Activated naive CD4-positive, alpha-beta T cell treated with anti-CD3 and anti-CD28 coated beads for 36 hours (primary cell): ENCODE measurements at regions not wholly inside any gene's neighbourhood (a gene's known extent, or its start where the extent isn't known, plus 50 kb on each side); places are given as distances from the start of the nearest gene placed in this dataset.

ENCODE experiments used
- CTCF ChIA-PET: fragments of 350-600 bp; sonication (Branson Sonifier 250); formaldehyde crosslinking; loops from one replicate; lab custom pipeline; 2021; ENCODE audit warnings: antibody characterized with exemption; lab: Charles Lee
- DNase-seq: peaks from one replicate; pipeline ENCODE4 v3.0.0-alpha.2; 2020
- H3K27ac Mint-ChIP-seq: one replicate; pipeline ENCODE4 v1.8.0; 2021; ENCODE audit warnings: mild to moderate bottlenecking, mixed read lengths
- H3K27me3 Mint-ChIP-seq: one replicate; pipeline ENCODE4 v1.8.0; 2021; ENCODE audit warnings: low read depth, mixed read lengths
- H3K36me3 Mint-ChIP-seq: one replicate; pipeline ENCODE4 v1.8.0; 2021; ENCODE audit warnings: low read depth, mixed read lengths
- H3K4me1 Mint-ChIP-seq: one replicate; pipeline ENCODE4 v1.8.0; 2021; ENCODE audit warnings: low read depth, mixed read lengths
- H3K4me3 Mint-ChIP-seq: one replicate; pipeline ENCODE4 v1.8.0; 2021; ENCODE audit warnings: mild to moderate bottlenecking, moderate library complexity, mixed read lengths
- H3K9me3 Mint-ChIP-seq: one replicate; pipeline ENCODE4 v1.8.0; 2021; ENCODE audit warnings: mixed read lengths
- intact Hi-C: fragments of 100-400 bp; cut with micrococcal nuclease; formaldehyde crosslinking; loops from one replicate; pipeline ENCODE4 v1.15.1; 2023

DNA sequence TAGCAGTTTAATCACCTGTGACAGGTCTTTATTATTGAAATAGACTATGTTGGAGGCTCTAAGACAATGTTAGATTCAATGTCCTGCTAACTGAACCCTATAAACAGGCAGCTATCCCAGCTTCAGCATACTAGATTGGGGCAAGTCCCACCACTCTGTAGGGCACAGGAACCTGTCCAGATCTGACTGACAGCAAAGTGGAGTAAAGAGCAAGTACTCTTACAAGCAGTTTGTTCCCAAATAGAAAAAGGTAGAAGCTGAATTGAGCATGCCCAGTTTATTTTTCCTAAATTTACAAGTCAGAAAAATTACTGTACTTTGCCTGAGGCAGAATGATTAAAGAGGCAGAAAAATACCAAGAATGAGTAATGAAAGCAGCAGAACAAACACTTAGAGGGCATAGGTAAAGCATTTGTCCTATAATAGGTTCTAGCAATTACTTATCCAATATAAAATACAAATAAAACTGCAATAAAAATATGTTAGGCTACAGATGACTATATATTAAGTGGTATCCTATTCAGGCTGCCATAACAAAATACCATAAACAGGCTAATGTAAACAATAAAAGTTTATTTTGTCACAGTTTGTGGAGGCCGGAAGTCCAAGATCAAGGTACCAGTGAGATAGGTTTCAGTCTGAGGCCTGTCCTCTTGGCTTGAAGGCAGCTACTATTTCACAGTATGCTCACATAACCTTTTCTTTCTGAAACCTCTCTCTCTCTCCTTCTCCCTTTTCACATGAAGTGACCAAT, 868.2 kb downstream of the C12orf50 start:
- CTCF ChIA-PET = no interaction called here
- Mint-ChIP-seq H3K4me1 (no peaks in the 10 kb centered on the region), H3K27ac (no peak overlapping the region), H3K27me3 (no peaks in the 10 kb centered on the region), H3K4me3 (no peak overlapping the region), H3K36me3 (no peaks in the 10 kb centered on the region), H3K9me3 (peaks cover 7% of the 10 kb centered on the region)
- intact Hi-C loops = no loop called here
- no peak for DNase-seq

DNA sequence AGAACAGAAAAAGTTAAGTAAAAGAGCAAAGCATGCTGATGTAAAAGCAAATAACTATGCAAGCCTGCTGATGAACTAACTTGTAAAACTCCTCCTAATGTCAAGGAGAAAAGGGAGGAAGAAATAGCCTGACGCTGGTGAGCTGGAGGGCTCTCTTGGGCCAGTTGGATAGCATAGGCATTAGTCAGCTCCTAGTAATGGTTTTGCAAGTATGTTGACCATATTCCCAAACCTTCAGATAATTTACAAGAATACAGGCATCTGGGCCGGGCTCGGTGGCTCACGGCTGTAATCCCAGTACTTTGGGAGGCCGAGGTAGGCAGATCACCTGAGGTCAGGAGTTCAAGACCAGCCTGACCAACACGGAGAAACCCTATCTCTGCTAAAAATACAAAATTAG, 871.4 kb downstream of the C12orf50 start:
- Mint-ChIP-seq H3K27ac (no peak overlapping the region), H3K4me3 (no peak overlapping the region), H3K4me1 (no peaks in the 10 kb centered on the region), H3K9me3 (no peaks in the 10 kb centered on the region), H3K27me3 (no peaks in the 10 kb centered on the region), H3K36me3 (no peaks in the 10 kb centered on the region)
- intact Hi-C loops = no loop called here
- DNase-seq = no peak
- CTCF ChIA-PET = no interaction called here

DNA sequence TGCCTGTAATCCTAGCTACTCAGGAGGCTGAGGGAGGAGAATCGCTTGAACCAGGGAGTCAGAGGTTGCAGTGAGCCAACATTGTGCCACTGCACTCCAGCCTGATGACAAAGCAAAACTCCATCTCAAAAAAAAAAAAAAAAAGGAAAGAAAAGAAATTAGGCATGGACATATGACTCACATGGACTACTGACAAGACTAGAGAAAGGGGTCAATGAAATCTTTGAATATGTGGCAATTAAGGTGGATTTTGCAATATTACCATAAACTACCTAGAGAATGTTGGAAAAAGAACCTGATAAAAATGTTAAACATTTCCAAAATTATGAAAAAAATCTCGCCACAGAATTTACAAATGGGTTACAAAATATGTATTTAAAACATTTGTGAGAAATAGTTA, 873.6 kb downstream of the C12orf50 start:
- Mint-ChIP-seq H3K4me3 (no peak overlapping the region), H3K27ac (no peak overlapping the region), H3K36me3 (no peaks in the 10 kb centered on the region), H3K4me1 (no peaks in the 10 kb centered on the region), H3K27me3 (no peaks in the 10 kb centered on the region), H3K9me3 (peaks cover 2% of the 10 kb centered on the region)
- CTCF ChIA-PET = interaction anchor here (0.6 kb wide), 1 partner anchor 129 kb away, joined by 7 read pairs; no protein-coding TSS in a partner anchor
- DNase-seq = no peak
- intact Hi-C loops = no loop called here

DNA sequence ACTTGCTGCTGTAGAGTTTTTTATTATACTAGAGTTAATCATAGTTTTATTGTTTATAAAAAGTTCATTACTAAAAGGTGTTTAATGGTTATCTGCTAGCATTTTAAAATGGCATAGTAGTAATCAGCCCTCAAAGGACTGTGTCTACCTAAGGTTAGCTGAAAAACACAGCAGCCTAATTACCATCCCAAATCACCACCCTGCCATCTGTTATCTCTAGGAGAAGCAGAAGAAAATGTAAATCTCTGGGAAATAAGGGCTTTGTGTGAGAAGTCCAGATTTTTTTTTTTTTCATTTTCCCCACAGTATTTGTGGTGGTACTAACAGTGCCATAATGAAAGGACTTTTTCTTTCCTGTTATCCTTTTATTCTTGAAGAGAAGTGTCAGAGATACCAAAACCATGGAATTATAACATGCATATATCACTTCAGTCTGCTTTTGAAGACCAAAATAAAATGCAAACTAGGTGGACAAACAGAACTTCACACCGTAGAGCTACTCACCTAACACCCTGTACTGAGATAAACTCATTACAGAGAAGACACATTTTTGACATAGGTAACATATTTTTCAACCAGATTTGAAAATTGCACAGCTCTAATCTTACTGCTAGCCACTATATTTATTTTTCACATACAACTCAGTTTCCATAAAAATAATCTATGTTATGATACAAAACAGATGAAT, 876.2 kb downstream of the C12orf50 start:
- intact Hi-C loops = no loop called here
- CTCF ChIA-PET = interaction anchor here (0.7 kb wide), 1 partner anchor 741 kb away, joined by 4 read pairs; no protein-coding TSS in a partner anchor
- Mint-ChIP-seq H3K27ac (no peak overlapping the region), H3K27me3 (no peaks in the 10 kb centered on the region), H3K4me3 (no peak overlapping the region), H3K36me3 (no peaks in the 10 kb centered on the region), H3K4me1 (no peaks in the 10 kb centered on the region), H3K9me3 (peaks cover 8% of the 10 kb centered on the region)
- DNase-seq = no peak

DNA sequence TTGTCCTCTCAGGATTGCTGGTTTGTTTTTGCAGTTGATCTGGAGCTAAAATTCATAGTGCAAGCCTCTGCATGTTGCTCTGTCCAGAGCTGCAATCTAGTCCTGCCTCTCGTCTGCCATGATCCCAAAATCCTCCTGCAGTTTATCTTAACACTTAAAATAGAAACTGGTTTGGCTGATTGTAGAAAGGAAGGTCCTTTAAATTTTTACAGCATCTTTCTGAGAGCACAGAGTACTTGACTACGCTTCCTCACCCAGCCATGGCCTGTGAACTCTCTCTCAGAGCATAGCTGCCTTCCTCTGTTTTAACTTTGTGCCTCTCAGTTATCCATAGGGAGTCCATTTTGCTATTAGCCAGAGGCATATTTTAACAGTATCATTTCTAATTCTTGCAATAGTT, 877.1 kb downstream of the C12orf50 start:
- intact Hi-C loops = no loop called here
- peaks cover 8% of the 10 kb centered on the region for H3K9me3 Mint-ChIP-seq
- H3K27ac Mint-ChIP-seq = no peak overlapping the region
- no peaks in the 10 kb centered on the region for H3K36me3 Mint-ChIP-seq
- H3K27me3 Mint-ChIP-seq = no peaks in the 10 kb centered on the region
- no peak for DNase-seq
- H3K4me1 Mint-ChIP-seq = no peaks in the 10 kb centered on the region
- CTCF ChIA-PET = no interaction called here
- no peak overlapping the region for H3K4me3 Mint-ChIP-seq

DNA sequence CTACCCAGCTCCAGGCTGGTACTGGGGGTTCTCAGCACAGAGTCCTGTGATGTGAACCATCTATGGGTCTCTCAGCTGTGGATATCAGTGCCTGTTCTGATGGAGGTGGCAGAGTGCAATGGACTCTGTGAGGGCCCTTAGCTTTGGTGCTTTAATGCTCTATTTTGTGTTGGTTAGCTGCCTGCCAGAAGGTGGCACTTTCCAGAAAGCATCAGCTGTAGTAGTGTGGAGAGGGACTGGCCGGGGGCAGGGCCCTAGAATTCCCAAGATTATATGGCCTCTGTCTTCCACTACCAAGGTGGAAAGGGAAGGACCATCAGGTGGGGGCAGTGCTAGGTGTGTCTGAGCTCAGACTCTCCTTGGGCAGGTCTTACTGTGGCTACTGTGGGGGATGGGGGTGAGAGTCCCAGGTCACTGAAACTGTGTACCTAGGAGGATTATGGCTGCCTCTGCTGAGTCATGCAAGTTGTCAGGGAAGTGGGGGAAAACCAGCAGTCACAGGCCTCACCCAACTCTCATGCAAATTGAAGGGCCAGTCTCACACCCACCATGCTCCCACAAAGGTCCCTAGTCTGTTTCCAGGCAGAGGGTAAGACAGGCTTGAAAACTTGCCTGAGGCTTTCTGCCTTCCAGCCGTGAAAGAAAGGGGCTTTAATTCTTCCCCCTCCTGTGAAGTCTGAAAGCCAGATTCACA, 878.1 kb downstream of the C12orf50 start:
- CTCF ChIA-PET = no interaction called here
- no peak for DNase-seq
- H3K27ac Mint-ChIP-seq = no peak overlapping the region
- intact Hi-C loops = no loop called here
- peaks cover 8% of the 10 kb centered on the region for H3K9me3 Mint-ChIP-seq
- no peaks in the 10 kb centered on the region for H3K36me3 Mint-ChIP-seq
- no peaks in the 10 kb centered on the region for H3K4me1 Mint-ChIP-seq
- no peak overlapping the region for H3K4me3 Mint-ChIP-seq
- H3K27me3 Mint-ChIP-seq = no peaks in the 10 kb centered on the region

DNA sequence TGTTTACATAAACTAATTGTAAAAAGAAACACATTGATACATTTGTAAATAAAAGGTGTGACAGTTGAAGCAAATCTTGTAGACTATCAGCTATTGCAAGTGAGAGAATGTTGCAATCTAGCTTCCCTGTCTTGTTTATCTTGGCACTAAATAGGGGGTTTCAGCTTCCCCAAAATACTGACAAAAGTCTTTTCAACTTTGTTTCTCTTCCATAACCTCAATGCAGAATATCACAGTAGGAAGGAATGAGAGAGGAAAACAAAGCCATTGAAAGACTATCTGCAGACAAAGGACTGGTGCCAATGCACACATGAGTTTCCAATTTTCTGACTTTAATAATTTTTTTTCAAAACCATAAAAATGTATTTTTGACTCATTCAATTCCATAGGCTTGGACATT, 886.2 kb upstream of the MGAT4C start:
- no peaks in the 10 kb centered on the region for H3K4me1 Mint-ChIP-seq
- no peak overlapping the region for H3K4me3 Mint-ChIP-seq
- H3K27ac Mint-ChIP-seq = no peak overlapping the region
- H3K36me3 Mint-ChIP-seq = no peaks in the 10 kb centered on the region
- intact Hi-C loops = no loop called here
- no peak for DNase-seq
- H3K27me3 Mint-ChIP-seq = no peaks in the 10 kb centered on the region
- CTCF ChIA-PET = no interaction called here
- H3K9me3 Mint-ChIP-seq = peaks cover 1% of the 10 kb centered on the region

DNA sequence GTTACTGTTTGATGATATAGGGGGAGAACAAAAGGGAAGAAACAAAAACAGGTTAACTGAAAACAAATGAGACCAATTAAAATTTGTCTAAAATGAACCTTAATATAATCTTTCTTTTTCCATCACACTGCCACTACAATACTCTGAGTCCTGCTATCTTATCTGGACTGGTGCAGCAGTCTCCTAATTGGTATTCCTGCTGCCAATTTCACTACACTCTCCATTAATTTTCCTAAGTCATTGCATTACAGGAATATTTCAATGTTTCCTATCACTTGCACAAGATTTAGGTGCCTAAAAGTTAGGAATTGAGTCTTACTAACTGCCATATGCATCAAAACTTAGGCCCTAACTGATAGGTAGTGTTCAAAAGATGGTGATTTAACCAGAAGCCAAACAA, 884.9 kb upstream of the MGAT4C start:
- Mint-ChIP-seq H3K4me3 (no peak overlapping the region), H3K9me3 (peaks cover 8% of the 10 kb centered on the region), H3K4me1 (no peaks in the 10 kb centered on the region), H3K36me3 (no peaks in the 10 kb centered on the region), H3K27me3 (no peaks in the 10 kb centered on the region), H3K27ac (no peak overlapping the region)
- CTCF ChIA-PET = no interaction called here
- intact Hi-C loops = no loop called here
- no peak for DNase-seq

DNA sequence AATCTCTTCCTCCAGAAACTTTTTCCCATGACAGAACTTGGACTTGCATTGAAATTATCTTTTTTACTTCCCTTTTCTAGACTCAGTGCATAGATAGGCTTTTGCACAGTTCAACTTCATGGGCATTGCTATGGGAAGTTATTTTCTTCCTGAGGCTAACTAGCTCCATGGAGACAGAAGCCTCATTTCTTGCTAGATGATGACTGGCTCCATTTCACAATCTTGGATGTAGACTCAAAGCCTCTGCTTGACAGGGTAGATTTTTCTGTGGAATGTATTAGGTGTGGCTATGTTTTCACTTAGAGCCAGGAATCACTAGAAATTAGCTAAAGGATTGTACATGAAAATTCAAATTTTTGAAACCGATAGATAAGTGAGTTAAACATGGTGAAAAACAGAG, 884.1 kb upstream of the MGAT4C start:
- Mint-ChIP-seq H3K36me3 (no peaks in the 10 kb centered on the region), H3K27me3 (no peaks in the 10 kb centered on the region), H3K9me3 (peaks cover 10% of the 10 kb centered on the region), H3K4me3 (no peak overlapping the region), H3K4me1 (no peaks in the 10 kb centered on the region), H3K27ac (no peak overlapping the region)
- intact Hi-C loops = no loop called here
- CTCF ChIA-PET = no interaction called here
- no peak for DNase-seq

DNA sequence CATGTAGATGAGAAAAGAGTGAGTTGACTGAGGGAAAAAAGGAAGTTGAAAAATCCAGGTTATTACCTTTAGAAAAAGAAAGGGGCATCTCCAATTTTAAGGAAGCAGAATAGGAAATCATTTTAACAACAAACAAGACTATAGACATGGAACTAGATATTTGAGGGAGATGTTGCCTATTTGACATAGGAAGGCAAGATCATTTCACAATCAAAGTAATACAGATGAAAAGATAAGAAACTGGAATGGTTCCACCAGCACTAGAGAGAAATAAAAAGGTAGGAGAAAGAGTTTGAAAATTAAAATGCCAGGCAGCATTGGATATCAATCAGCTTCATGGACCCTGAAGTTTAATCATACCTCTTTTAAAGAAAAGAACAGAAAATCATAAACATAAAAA, 881.0 kb upstream of the MGAT4C start:
- intact Hi-C loops = no loop called here
- H3K9me3 Mint-ChIP-seq = peaks cover 8% of the 10 kb centered on the region
- H3K27ac Mint-ChIP-seq = no peak overlapping the region
- no peak overlapping the region for H3K4me3 Mint-ChIP-seq
- DNase-seq = no peak
- CTCF ChIA-PET = no interaction called here
- no peaks in the 10 kb centered on the region for H3K4me1 Mint-ChIP-seq
- H3K36me3 Mint-ChIP-seq = no peaks in the 10 kb centered on the region
- no peaks in the 10 kb centered on the region for H3K27me3 Mint-ChIP-seq

DNA sequence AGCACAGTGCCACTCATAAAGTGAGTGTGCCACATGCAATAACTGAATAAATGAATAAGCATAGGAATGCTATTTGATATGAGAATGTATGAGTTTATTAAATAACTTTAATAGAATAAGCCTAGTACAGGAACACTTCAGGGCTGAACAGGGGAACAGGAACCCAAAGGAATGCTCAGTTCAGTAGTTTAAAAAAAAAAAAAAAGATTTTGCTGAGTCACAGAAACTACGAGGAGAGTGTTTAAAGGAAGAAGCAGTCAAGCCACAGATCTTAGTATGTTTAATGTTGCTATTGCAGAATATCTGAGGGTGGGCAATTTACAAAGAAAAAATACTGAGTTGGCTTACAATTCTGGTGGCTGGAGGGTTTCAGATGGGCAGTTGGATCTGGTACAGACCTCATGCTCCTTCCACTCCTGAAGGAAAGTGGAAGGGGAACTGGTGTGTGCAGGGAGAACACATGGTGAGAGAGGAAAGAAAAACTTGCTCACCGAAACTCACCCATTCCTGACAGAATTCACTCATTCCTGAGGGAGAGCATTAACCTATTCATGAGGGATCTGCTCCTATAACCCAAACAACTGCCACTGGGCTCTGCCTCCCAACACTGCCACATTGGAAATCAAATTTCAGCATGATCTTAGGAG, 880.3 kb upstream of the MGAT4C start:
- Mint-ChIP-seq H3K4me1 (no peaks in the 10 kb centered on the region), H3K4me3 (no peak overlapping the region), H3K27me3 (no peaks in the 10 kb centered on the region), H3K27ac (no peak overlapping the region), H3K36me3 (no peaks in the 10 kb centered on the region), H3K9me3 (peaks cover 8% of the 10 kb centered on the region)
- intact Hi-C loops = no loop called here
- DNase-seq = no peak
- CTCF ChIA-PET = no interaction called here

DNA sequence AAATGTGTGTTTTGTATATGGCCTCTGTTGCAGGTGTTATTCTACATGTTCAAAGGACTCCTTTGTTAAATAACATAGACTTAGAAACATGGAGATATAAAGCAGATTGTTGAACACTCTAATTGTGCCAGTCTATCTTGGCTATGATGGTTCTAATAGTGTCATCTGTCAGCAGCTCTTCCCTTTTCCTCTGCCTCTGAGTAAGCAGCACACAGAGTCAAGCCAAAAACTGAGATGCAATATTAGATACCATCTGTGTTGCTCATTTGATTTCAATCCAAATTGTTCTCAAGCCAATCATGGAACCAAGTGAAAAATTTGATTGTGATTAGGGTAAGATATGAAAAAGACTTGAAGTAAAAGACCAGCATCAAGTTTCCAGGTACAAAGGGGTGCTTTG, 871.1 kb upstream of the MGAT4C start:
- no peak overlapping the region for H3K27ac Mint-ChIP-seq
- H3K9me3 Mint-ChIP-seq = peaks cover 14% of the 10 kb centered on the region
- intact Hi-C loops = no loop called here
- H3K36me3 Mint-ChIP-seq = no peaks in the 10 kb centered on the region
- CTCF ChIA-PET = no interaction called here
- no peaks in the 10 kb centered on the region for H3K4me1 Mint-ChIP-seq
- H3K27me3 Mint-ChIP-seq = no peaks in the 10 kb centered on the region
- no peak overlapping the region for H3K4me3 Mint-ChIP-seq
- DNase-seq = no peak
